ENCODE measurements at regions not wholly inside any gene's neighbourhood (a gene's known extent, or its start where the extent isn't known, plus 50 kb on each side); places are given as distances from the start of the nearest gene placed in this dataset.

DNA sequence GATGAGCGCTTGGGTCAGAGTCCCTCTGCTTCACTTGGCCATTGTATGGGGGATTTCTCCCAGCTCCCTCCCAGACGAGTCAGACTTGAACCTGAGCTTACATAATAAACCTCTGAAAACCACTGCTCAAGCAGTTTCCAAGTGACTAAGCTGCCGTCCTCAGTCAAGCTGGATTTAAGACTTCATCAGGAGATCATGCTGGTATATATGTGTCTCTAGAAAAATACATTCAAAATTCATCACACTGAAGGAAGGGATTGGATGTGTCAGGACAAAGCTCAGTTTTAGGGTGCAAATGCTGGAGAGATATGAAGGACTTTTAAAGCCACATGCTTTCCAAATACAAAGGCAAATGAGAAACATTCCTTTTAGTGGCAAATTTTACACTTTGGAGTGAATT, 114.3 kb downstream of the QDPR start:
- H3K36me3 ChIP-seq (ENCODE audit: control insufficient read depth in 2 of 2, insufficient read depth in 2 of 2, low read length in 1 of 2) = no peaks in the 10 kb centered on the region
- H3K4me3 ChIP-seq (ENCODE audit: low read length in 2 of 2) = no peak overlapping the region
- no peaks in the 10 kb centered on the region for H3K27me3 ChIP-seq (ENCODE audit: control insufficient read depth in 2 of 2, insufficient read depth in 1 of 2, low read length in 1 of 2)
- no peaks in the 10 kb centered on the region for H3K9me3 ChIP-seq (ENCODE audit: control insufficient read depth in 2 of 2, insufficient read depth in 1 of 2, low read length in 1 of 2)
- DNase-seq (ENCODE audit: low read depth in 6 of 9, low spot score in 9 of 9) = no peak
- no peaks in the 10 kb centered on the region for H3K4me1 ChIP-seq (ENCODE audit: control insufficient read depth in 2 of 2, insufficient read depth in 2 of 2, low read length in 2 of 2)
- WGBS = 84% methylated on average over 3 of the region's 3 CpGs
- no peak overlapping the region for H3K27ac ChIP-seq (ENCODE audit: low read depth in 1 of 2, low read length in 1 of 2)

DNA sequence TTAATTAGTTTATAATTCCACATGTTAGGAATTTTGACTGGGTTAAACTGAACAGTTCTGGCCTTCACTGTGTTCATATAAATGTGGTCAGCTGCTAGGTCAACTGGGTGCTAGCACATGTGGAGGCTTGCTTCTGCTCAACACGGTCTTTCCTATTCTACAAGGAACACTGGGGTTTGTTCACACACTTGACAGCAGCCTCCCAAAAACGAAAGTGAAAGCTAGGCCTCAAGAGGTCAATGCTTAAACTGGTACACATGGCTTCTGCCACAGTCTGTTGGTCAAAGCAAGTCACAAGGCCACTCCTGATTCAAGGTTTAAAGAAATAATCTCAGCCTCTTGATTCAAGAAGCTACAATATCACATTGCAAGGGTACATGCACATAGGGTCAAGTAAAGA, 126.5 kb downstream of the QDPR start:
- WGBS = 58% methylated on average over 2 of the region's 2 CpGs
- peak in 6 of 9 donors; percentile 1 to 35 (median 13) for DNase-seq (ENCODE audit: low read depth in 6 of 9, low spot score in 9 of 9)
- H3K27me3 ChIP-seq (ENCODE audit: control insufficient read depth in 2 of 2, insufficient read depth in 1 of 2, low read length in 1 of 2) = no peaks in the 10 kb centered on the region

GRCh38 chr4:17380347-17380746, 131.5 kb downstream of the QDPR start:
- no peaks in the 10 kb centered on the region for H3K36me3 ChIP-seq (ENCODE audit: control insufficient read depth in 2 of 2, insufficient read depth in 2 of 2, low read length in 1 of 2)
- no peak overlapping the region for H3K4me3 ChIP-seq (ENCODE audit: low read length in 2 of 2)
- no peak for DNase-seq (ENCODE audit: low read depth in 6 of 9, low spot score in 9 of 9)
- no peaks in the 10 kb centered on the region for H3K27me3 ChIP-seq (ENCODE audit: control insufficient read depth in 2 of 2, insufficient read depth in 1 of 2, low read length in 1 of 2)
- H3K9me3 ChIP-seq (ENCODE audit: control insufficient read depth in 2 of 2, insufficient read depth in 1 of 2, low read length in 1 of 2) = no peaks in the 10 kb centered on the region
- H3K4me1 ChIP-seq (ENCODE audit: control insufficient read depth in 2 of 2, insufficient read depth in 2 of 2, low read length in 2 of 2) = no peaks in the 10 kb centered on the region
- WGBS = 93% methylated on average over 2 of the region's 2 CpGs
- H3K27ac ChIP-seq (ENCODE audit: low read depth in 1 of 2, low read length in 1 of 2) = no peak overlapping the region

More for the DNA sequence above, 126.5 kb downstream of the QDPR start:
- Histone ChIP-seq H3K9me3 (ENCODE audit: control insufficient read depth in 2 of 2, insufficient read depth in 1 of 2, low read length in 1 of 2) (no peaks in the 10 kb centered on the region), H3K36me3 (ENCODE audit: control insufficient read depth in 2 of 2, insufficient read depth in 2 of 2, low read length in 1 of 2) (no peaks in the 10 kb centered on the region), H3K4me3 (ENCODE audit: low read length in 2 of 2) (no peak overlapping the region), H3K4me1 (ENCODE audit: control insufficient read depth in 2 of 2, insufficient read depth in 2 of 2, low read length in 2 of 2) (no peaks in the 10 kb centered on the region), H3K27ac (ENCODE audit: low read depth in 1 of 2, low read length in 1 of 2) (no peak overlapping the region)

DNA sequence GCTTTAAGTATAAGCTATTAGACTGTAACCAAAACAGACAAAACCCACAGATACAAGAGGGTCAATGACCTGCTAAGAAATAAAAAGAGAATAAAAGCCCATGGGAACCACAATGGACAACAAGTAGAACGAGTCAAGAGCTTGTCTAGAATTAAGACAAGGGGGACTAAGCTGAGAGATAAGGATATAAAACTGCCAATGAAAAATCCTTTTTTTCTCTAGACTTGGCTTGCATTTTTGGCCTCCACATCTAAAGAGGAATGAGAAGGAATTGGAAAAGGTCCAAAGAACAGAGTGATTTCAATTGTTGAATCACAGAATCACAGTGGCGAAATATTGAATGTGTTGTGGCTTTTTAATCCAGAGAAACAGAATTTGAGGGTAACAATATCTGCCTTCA, 135.7 kb downstream of the QDPR start:
- Histone ChIP-seq H3K4me1 (ENCODE audit: control insufficient read depth in 2 of 2, insufficient read depth in 2 of 2, low read length in 2 of 2) (no peaks in the 10 kb centered on the region), H3K4me3 (ENCODE audit: low read length in 2 of 2) (no peak overlapping the region), H3K27me3 (ENCODE audit: control insufficient read depth in 2 of 2, insufficient read depth in 1 of 2, low read length in 1 of 2) (no peaks in the 10 kb centered on the region), H3K27ac (ENCODE audit: low read depth in 1 of 2, low read length in 1 of 2) (no peak overlapping the region), H3K9me3 (ENCODE audit: control insufficient read depth in 2 of 2, insufficient read depth in 1 of 2, low read length in 1 of 2) (no peaks in the 10 kb centered on the region), H3K36me3 (ENCODE audit: control insufficient read depth in 2 of 2, insufficient read depth in 2 of 2, low read length in 1 of 2) (no peaks in the 10 kb centered on the region)
- DNase-seq (ENCODE audit: low read depth in 6 of 9, low spot score in 9 of 9) = no peak
- 88% methylated on average over 2 of the region's 2 CpGs for WGBS

DNA sequence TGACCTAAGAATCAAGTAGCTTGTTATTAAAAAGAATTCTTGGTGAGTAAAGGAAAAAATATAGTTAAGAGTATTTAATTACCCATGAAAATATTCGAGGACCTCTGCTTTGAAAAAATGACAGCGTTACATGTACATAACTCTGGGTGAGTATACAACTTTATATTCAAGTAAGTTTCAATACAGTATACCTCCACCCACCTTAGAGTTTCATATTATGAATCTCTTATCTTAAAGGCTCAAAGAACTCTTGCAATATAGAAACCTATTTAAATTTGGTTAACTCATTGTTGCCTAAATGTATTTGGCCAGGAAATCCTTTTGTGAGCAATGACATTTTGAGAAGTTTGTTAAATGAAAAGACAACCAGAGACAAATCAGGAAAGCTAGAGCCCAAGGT, 138.2 kb downstream of the QDPR start:
- DNase-seq (ENCODE audit: low read depth in 6 of 9, low spot score in 9 of 9) = no peak
- Histone ChIP-seq H3K9me3 (ENCODE audit: control insufficient read depth in 2 of 2, insufficient read depth in 1 of 2, low read length in 1 of 2) (no peaks in the 10 kb centered on the region), H3K4me3 (ENCODE audit: low read length in 2 of 2) (no peak overlapping the region), H3K4me1 (ENCODE audit: control insufficient read depth in 2 of 2, insufficient read depth in 2 of 2, low read length in 2 of 2) (no peaks in the 10 kb centered on the region), H3K36me3 (ENCODE audit: control insufficient read depth in 2 of 2, insufficient read depth in 2 of 2, low read length in 1 of 2) (no peaks in the 10 kb centered on the region), H3K27me3 (ENCODE audit: control insufficient read depth in 2 of 2, insufficient read depth in 1 of 2, low read length in 1 of 2) (no peaks in the 10 kb centered on the region), H3K27ac (ENCODE audit: low read depth in 1 of 2, low read length in 1 of 2) (no peak overlapping the region)
- WGBS = 94% methylated on average over 2 of the region's 2 CpGs

DNA sequence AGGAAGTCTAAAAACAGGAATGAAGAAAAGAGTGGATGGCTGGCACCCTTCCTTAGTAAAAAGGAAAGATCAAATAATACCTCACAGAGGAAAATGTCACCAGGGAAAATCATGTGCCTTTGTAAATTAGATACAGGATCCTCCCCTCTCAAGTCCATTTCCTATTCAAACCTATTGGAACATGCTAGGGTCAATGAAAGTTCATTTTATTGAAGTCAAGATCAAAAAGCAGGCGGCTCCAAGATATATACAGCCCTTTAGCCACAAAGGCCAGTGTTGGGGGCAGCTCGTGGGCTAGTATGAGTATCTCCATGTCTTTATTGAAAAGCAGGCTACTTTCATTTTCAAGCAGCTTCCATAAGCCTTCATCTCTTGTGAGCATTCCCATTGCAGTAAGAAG, 141.1 kb downstream of the QDPR start:
- Histone ChIP-seq H3K4me3 (ENCODE audit: low read length in 2 of 2) (no peak overlapping the region), H3K27me3 (ENCODE audit: control insufficient read depth in 2 of 2, insufficient read depth in 1 of 2, low read length in 1 of 2) (no peaks in the 10 kb centered on the region), H3K9me3 (ENCODE audit: control insufficient read depth in 2 of 2, insufficient read depth in 1 of 2, low read length in 1 of 2) (no peaks in the 10 kb centered on the region), H3K27ac (ENCODE audit: low read depth in 1 of 2, low read length in 1 of 2) (no peak overlapping the region), H3K4me1 (ENCODE audit: control insufficient read depth in 2 of 2, insufficient read depth in 2 of 2, low read length in 2 of 2) (no peaks in the 10 kb centered on the region), H3K36me3 (ENCODE audit: control insufficient read depth in 2 of 2, insufficient read depth in 2 of 2, low read length in 1 of 2) (no peaks in the 10 kb centered on the region)
- 90% methylated on average over 2 of the region's 2 CpGs for WGBS
- DNase-seq (ENCODE audit: low read depth in 6 of 9, low spot score in 9 of 9) = no peak

DNA sequence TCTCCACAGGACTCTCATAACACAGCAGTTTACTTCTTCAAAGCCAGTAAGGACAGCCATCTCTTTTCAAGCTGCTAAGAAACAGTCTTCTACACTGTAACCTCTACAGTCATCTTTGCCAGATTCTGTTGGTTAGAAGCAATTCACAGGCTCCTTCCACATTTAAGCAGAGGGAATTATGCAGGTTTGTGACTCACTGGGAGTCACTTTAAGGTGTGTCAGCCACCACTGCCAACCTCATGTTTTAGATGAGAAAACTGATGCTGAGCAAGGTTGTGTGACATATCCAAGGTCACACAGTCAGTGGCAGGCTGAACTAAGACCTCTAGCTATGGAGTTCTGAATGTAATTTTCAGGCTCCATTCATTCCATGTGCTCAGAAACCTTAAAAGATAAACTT, 143.5 kb downstream of the QDPR start:
- H3K27ac ChIP-seq (ENCODE audit: low read depth in 1 of 2, low read length in 1 of 2) = no peak overlapping the region
- no peak for DNase-seq (ENCODE audit: low read depth in 6 of 9, low spot score in 9 of 9)

DNA sequence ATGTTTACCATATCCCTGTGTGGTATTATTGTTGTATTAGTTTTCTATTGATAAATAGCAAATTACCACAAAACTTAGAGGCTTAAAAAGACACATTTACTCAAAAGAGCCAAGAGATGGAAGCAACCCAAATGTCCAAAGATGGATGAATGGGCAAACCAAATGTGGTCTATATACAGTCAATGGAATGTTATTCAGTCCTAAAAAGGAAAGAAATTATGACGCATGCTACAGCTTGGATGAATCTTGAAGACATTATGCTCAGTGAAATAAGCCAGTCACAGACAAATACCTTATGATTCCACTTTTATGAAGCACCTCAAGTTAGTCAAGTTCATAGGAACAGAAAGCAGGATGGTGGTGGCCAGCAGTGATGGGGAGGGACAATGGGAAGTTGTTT, 144.7 kb downstream of the QDPR start:
- no peak overlapping the region for H3K27ac ChIP-seq (ENCODE audit: low read depth in 1 of 2, low read length in 1 of 2)
- no peak overlapping the region for H3K4me3 ChIP-seq (ENCODE audit: low read length in 2 of 2)
- no peak for DNase-seq (ENCODE audit: low read depth in 6 of 9, low spot score in 9 of 9)
- WGBS = 99% methylated on average over 1 of the region's 1 CpG
- no peaks in the 10 kb centered on the region for H3K36me3 ChIP-seq (ENCODE audit: control insufficient read depth in 2 of 2, insufficient read depth in 2 of 2, low read length in 1 of 2)
- no peaks in the 10 kb centered on the region for H3K27me3 ChIP-seq (ENCODE audit: control insufficient read depth in 2 of 2, insufficient read depth in 1 of 2, low read length in 1 of 2)
- H3K4me1 ChIP-seq (ENCODE audit: control insufficient read depth in 2 of 2, insufficient read depth in 2 of 2, low read length in 2 of 2) = no peaks in the 10 kb centered on the region
- no peaks in the 10 kb centered on the region for H3K9me3 ChIP-seq (ENCODE audit: control insufficient read depth in 2 of 2, insufficient read depth in 1 of 2, low read length in 1 of 2)

More for the DNA sequence above, 143.5 kb downstream of the QDPR start:
- Histone ChIP-seq H3K27me3 (ENCODE audit: control insufficient read depth in 2 of 2, insufficient read depth in 1 of 2, low read length in 1 of 2) (no peaks in the 10 kb centered on the region), H3K36me3 (ENCODE audit: control insufficient read depth in 2 of 2, insufficient read depth in 2 of 2, low read length in 1 of 2) (no peaks in the 10 kb centered on the region), H3K4me1 (ENCODE audit: control insufficient read depth in 2 of 2, insufficient read depth in 2 of 2, low read length in 2 of 2) (no peaks in the 10 kb centered on the region), H3K4me3 (ENCODE audit: low read length in 2 of 2) (no peak overlapping the region), H3K9me3 (ENCODE audit: control insufficient read depth in 2 of 2, insufficient read depth in 1 of 2, low read length in 1 of 2) (no peaks in the 10 kb centered on the region)

- Histone ChIP-seq H3K27me3 (ENCODE audit: control insufficient read depth in 2 of 2, insufficient read depth in 1 of 2, low read length in 1 of 2) (no peaks in the 10 kb centered on the region), H3K4me3 (ENCODE audit: low read length in 2 of 2) (no peak overlapping the region), H3K4me1 (ENCODE audit: control insufficient read depth in 2 of 2, insufficient read depth in 2 of 2, low read length in 2 of 2) (no peaks in the 10 kb centered on the region), H3K27ac (ENCODE audit: low read depth in 1 of 2, low read length in 1 of 2) (no peak overlapping the region), H3K36me3 (ENCODE audit: control insufficient read depth in 2 of 2, insufficient read depth in 2 of 2, low read length in 1 of 2) (no peaks in the 10 kb centered on the region), H3K9me3 (ENCODE audit: control insufficient read depth in 2 of 2, insufficient read depth in 1 of 2, low read length in 1 of 2) (no peaks in the 10 kb centered on the region)
- no peak for DNase-seq (ENCODE audit: low read depth in 6 of 9, low spot score in 9 of 9)
- WGBS = 94% methylated on average over 1 of the region's 1 CpG
Measured at GRCh38 chr4:17366496-17366895, 145.4 kb downstream of the QDPR start.

- WGBS = 70% methylated on average over 1 of the region's 1 CpG
- no peaks in the 10 kb centered on the region for H3K4me1 ChIP-seq (ENCODE audit: control insufficient read depth in 2 of 2, insufficient read depth in 2 of 2, low read length in 2 of 2)
- no peak overlapping the region for H3K27ac ChIP-seq (ENCODE audit: low read depth in 1 of 2, low read length in 1 of 2)
- no peak for DNase-seq (ENCODE audit: low read depth in 6 of 9, low spot score in 9 of 9)
- no peaks in the 10 kb centered on the region for H3K9me3 ChIP-seq (ENCODE audit: control insufficient read depth in 2 of 2, insufficient read depth in 1 of 2, low read length in 1 of 2)
- no peaks in the 10 kb centered on the region for H3K27me3 ChIP-seq (ENCODE audit: control insufficient read depth in 2 of 2, insufficient read depth in 1 of 2, low read length in 1 of 2)
- no peaks in the 10 kb centered on the region for H3K36me3 ChIP-seq (ENCODE audit: control insufficient read depth in 2 of 2, insufficient read depth in 2 of 2, low read length in 1 of 2)
- no peak overlapping the region for H3K4me3 ChIP-seq (ENCODE audit: low read length in 2 of 2)
Measured at GRCh38 chr4:17362430-17362829, 149.5 kb downstream of the QDPR start.

Measured in thymus (tissue), 11 donors.